PC-3 (cell line): ENCODE measurements at regions not wholly inside any gene's neighbourhood (a gene's known extent, or its start where the extent isn't known, plus 50 kb on each side); places are given as distances from the start of the nearest gene placed in this dataset.

Experiments
- CTCF ChIP-seq: fragments of 300-600 bp; sonication (generic); conservative IDR thresholded peaks from 2 replicates; pipeline ENCODE4 v1.5.1; 2017; ENCODE audit warnings: antibody characterized with exemption, low read depth, mild to moderate bottlenecking, low read length
- EZH2 ChIP-seq: fragments of 300-600 bp; sonication (generic); IDR thresholded peaks from one replicate; pipeline ENCODE4 v1.6.1; 2017; ENCODE audit warnings: antibody characterized with exemption, mild to moderate bottlenecking, low read length; ENCODE audit not compliant: unreplicated experiment
- EZH2phosphoT487 ChIP-seq: fragments of 300-600 bp; sonication (generic); IDR thresholded peaks from 2 replicates; pipeline ENCODE4 v1.6.1; 2018; ENCODE audit warnings: mild to moderate bottlenecking, antibody characterized with exemption, low read length, borderline replicate concordance

GRCh38 chr5:164230341-164230740 is 724.9 kb downstream of the MAT2B start:
- TF ChIP-seq CTCF (no peak), EZH2 (no peak), EZH2phosphoT487 (no peak)
